Right cardiac atrium (tissue), 5 donors: ENCODE measurements at regions not wholly inside any gene's neighbourhood (a gene's known extent, or its start where the extent isn't known, plus 50 kb on each side); places are given as distances from the start of the nearest gene placed in this dataset.
A peak's percentile ranks its signal among the peaks of the same experiment; 100 is the strongest.

Source experiments
- ATAC-seq, 2 donors: fragments of 200-7000 bp; cut with Tn5 transposase; one replicate each; pipeline versions ENCODE4 v1.8.0 to v1.9.1; 2020; ENCODE audit warnings: moderate library complexity in 2 of 2, mild to moderate bottlenecking in 1 of 2
- DNase-seq, 3 donors: peaks; one replicate each; pipeline ENCODE4 v3.0.0-alpha.2; 2020
- H3K27ac ChIP-seq: one replicate; pipeline ENCODE4 v1.5.1; 2013; ENCODE audit warnings: mild to moderate bottlenecking, low read length, control low read depth, moderate library complexity
- H3K27me3 ChIP-seq: one replicate; pipeline ENCODE4 v1.6.1; 2013; ENCODE audit not compliant: control insufficient read depth, insufficient read depth
- H3K4me1 ChIP-seq: one replicate; pipeline ENCODE4 v1.6.1; 2013; ENCODE audit warnings: low read length; ENCODE audit not compliant: control insufficient read depth, insufficient read depth
- H3K4me3 ChIP-seq: one replicate; pipeline ENCODE4 v1.5.1; 2013; ENCODE audit warnings: low read length, control low read depth
- H3K9me3 ChIP-seq: one replicate; pipeline ENCODE4 v1.6.1; 2013; ENCODE audit warnings: low read length; ENCODE audit not compliant: control insufficient read depth
- WGBS: extraction: QIAGEN DNeasy Blood & Tissue Kit; methylation state at CpG from one replicate; pipeline ENCODE4 v1.1.7; 2013; 5-methylcytosine and 5-hydroxymethylcytosine counted together
- intact Hi-C, 4 donors: fragments of 100-400 bp; cut with DNase I; formaldehyde crosslinking; loops; one replicate each; pipeline versions ENCODE4 v1.11.0 to v1.14.0; 2022 to 2023
- donor health status: healthy with polysubstance abuse.
- donor health status: DM: no; HTN: yes; CAD: no.
- donor health status: DM: no; HTN: no; CAD: no.
- donor health status: DM: no; HTN: yes; CAD: no; lungs with severe emphysema.
- donor health status: DM: yes; HTN: yes; CAD: no.

GRCh38 chr22:27298742-27299141 is 502.8 kb downstream of the MN1 start:
- no peaks in the 10 kb centered on the region for H3K27me3 ChIP-seq

GRCh38 chr22:27299181-27300085 is 502.1 kb downstream of the MN1 start:
- ATAC-seq (peak; percentile 38 to 45), DNase-seq (peak in 1 of 3 donors; percentile 70)
- intact Hi-C loops = no loop called here
- no peak overlapping the region for H3K27ac ChIP-seq
- H3K4me3 ChIP-seq = no peak overlapping the region
- no peaks in the 10 kb centered on the region for H3K4me1 ChIP-seq
- WGBS = 32% methylated on average over 33 of the region's 33 CpGs
- H3K9me3 ChIP-seq = no peaks in the 10 kb centered on the region
- no peaks in the 10 kb centered on the region for H3K27me3 ChIP-seq

More at GRCh38 chr22:27298742-27299141, 502.8 kb downstream of the MN1 start:
- 40% methylated on average over 4 of the region's 4 CpGs for WGBS
- no peak overlapping the region for H3K4me3 ChIP-seq
- intact Hi-C loops = no loop called here
- H3K4me1 ChIP-seq = no peaks in the 10 kb centered on the region
- DNase-seq = no peak
- no peak overlapping the region for H3K27ac ChIP-seq
- H3K9me3 ChIP-seq = no peaks in the 10 kb centered on the region
- no peak for ATAC-seq

- H3K4me1 ChIP-seq = no peaks in the 10 kb centered on the region
- H3K9me3 ChIP-seq = no peaks in the 10 kb centered on the region
- 89% methylated on average over 16 of the region's 16 CpGs for WGBS
- H3K27ac ChIP-seq = no peak overlapping the region
- no peak for DNase-seq
- H3K27me3 ChIP-seq = no peaks in the 10 kb centered on the region
- ATAC-seq = no peak
- H3K4me3 ChIP-seq = no peak overlapping the region
- intact Hi-C loops = no loop called here
Measured at GRCh38 chr22:27300536-27301285, 500.8 kb downstream of the MN1 start.

- H3K27ac ChIP-seq = no peak overlapping the region
- H3K9me3 ChIP-seq = no peaks in the 10 kb centered on the region
- H3K27me3 ChIP-seq = no peaks in the 10 kb centered on the region
- intact Hi-C loops = no loop called here
- ATAC-seq = no peak
- H3K4me3 ChIP-seq = no peak overlapping the region
- H3K4me1 ChIP-seq = no peaks in the 10 kb centered on the region
- no peak for DNase-seq
- WGBS = 85% methylated on average over 11 of the region's 11 CpGs
Measured at GRCh38 chr22:27302501-27302900, 499.1 kb downstream of the MN1 start.

- intact Hi-C loops = no loop called here
- DNase-seq = no peak
- Histone ChIP-seq H3K27ac (no peak overlapping the region), H3K9me3 (no peaks in the 10 kb centered on the region), H3K4me3 (no peak overlapping the region), H3K4me1 (no peaks in the 10 kb centered on the region), H3K27me3 (no peaks in the 10 kb centered on the region)
- ATAC-seq = no peak
Measured at GRCh38 chr22:27303718-27304117, 497.8 kb downstream of the MN1 start.

GRCh38 chr22:27306771-27307170 is 494.8 kb downstream of the MN1 start:
- H3K27ac ChIP-seq = no peak overlapping the region
- ATAC-seq = no peak
- H3K4me1 ChIP-seq = no peaks in the 10 kb centered on the region
- intact Hi-C loops = no loop called here
- no peaks in the 10 kb centered on the region for H3K27me3 ChIP-seq
- 87% methylated on average over 1 of the region's 1 CpG for WGBS
- H3K9me3 ChIP-seq = no peaks in the 10 kb centered on the region
- no peak for DNase-seq
- H3K4me3 ChIP-seq = no peak overlapping the region

- intact Hi-C loops = no loop called here
- WGBS = 54% methylated on average over 4 of the region's 4 CpGs
- no peaks in the 10 kb centered on the region for H3K9me3 ChIP-seq
- H3K27ac ChIP-seq = no peak overlapping the region
- no peak for DNase-seq
- no peaks in the 10 kb centered on the region for H3K4me1 ChIP-seq
- no peak for ATAC-seq
- H3K4me3 ChIP-seq = no peak overlapping the region
- H3K27me3 ChIP-seq = no peaks in the 10 kb centered on the region
Measured at GRCh38 chr22:27307545-27308247, 493.9 kb downstream of the MN1 start.

- Histone ChIP-seq H3K27ac (no peak overlapping the region), H3K4me3 (no peak overlapping the region), H3K27me3 (no peaks in the 10 kb centered on the region), H3K4me1 (no peaks in the 10 kb centered on the region), H3K9me3 (no peaks in the 10 kb centered on the region)
- ATAC-seq (no peak), DNase-seq (no peak)
- intact Hi-C loops = no loop called here
Measured at GRCh38 chr22:27308513-27308912, 493.0 kb downstream of the MN1 start.

- WGBS = 46% methylated on average over 2 of the region's 2 CpGs
- no peaks in the 10 kb centered on the region for H3K27me3 ChIP-seq
- no peaks in the 10 kb centered on the region for H3K9me3 ChIP-seq
- H3K27ac ChIP-seq = no peak overlapping the region
- no peak overlapping the region for H3K4me3 ChIP-seq
- DNase-seq = no peak
- no peaks in the 10 kb centered on the region for H3K4me1 ChIP-seq
- ATAC-seq = no peak
- intact Hi-C loops = loop anchor here in 1 of 4 donors (10.0 kb wide), 1 partner anchor 555 kb away; no protein-coding TSS in a partner anchor
Measured at GRCh38 chr22:27309697-27310096, 491.9 kb downstream of the MN1 start.

GRCh38 chr22:27310966-27311697 is 490.4 kb downstream of the MN1 start:
- no peaks in the 10 kb centered on the region for H3K27me3 ChIP-seq
- no peak overlapping the region for H3K27ac ChIP-seq
- no peaks in the 10 kb centered on the region for H3K4me1 ChIP-seq
- DNase-seq = no peak
- ATAC-seq = no peak
- no peak overlapping the region for H3K4me3 ChIP-seq
- 78% methylated on average over 30 of the region's 30 CpGs for WGBS
- H3K9me3 ChIP-seq = no peaks in the 10 kb centered on the region
- intact Hi-C loops = loop anchor here in 1 of 4 donors (10.0 kb wide), 1 partner anchor 556 kb away; no protein-coding TSS in a partner anchor
